ENCODE measurements at regions not wholly inside any gene's neighbourhood (a gene's known extent, or its start where the extent isn't known, plus 50 kb on each side); places are given as distances from the start of the nearest gene placed in this dataset.

- Histone ChIP-seq H3K9me3 (replicated peaks; ENCODE audit: control insufficient read depth, insufficient read depth, low read length) (no peaks in the 10 kb centered on the region), H3K4me3 (replicated peaks in 1 of 3; ENCODE audit: insufficient read depth in 1 of 3, low read depth in 1 of 3, low read length in 3 of 3) (no peak overlapping the region), H3K4me2 (ENCODE audit: insufficient read depth, low read length) (no peak overlapping the region), H3K79me2 (ENCODE audit: control insufficient read depth, insufficient read depth, low read length) (no peaks in the 10 kb centered on the region), H3K36me3 (ENCODE audit: control insufficient read depth in 2 of 2, extremely low read depth in 1 of 2, insufficient read depth in 2 of 2, low read length in 2 of 2) (peaks cover 5 to 27% of the 10 kb centered on the region in 2 experiments), H3K9ac (replicated peaks; ENCODE audit: extremely low read depth, insufficient read depth, low read length) (no peak overlapping the region), H3K4me1 (ENCODE audit: control insufficient read depth, extremely low read depth, insufficient read depth, low read length) (peaks cover 2% of the 10 kb centered on the region), H3K27ac (ENCODE audit: insufficient read depth, low read depth, low read length) (no peak overlapping the region), H2AFZ (ENCODE audit: low read depth, low read length) (no peak overlapping the region), H3K27me3 (ENCODE audit: control insufficient read depth in 2 of 2, insufficient read depth in 2 of 2, low read length in 2 of 2) (no peaks in the 10 kb centered on the region), H4K20me1 (replicated peaks; ENCODE audit: control insufficient read depth, extremely low read depth, insufficient read depth, low read length) (no peaks in the 10 kb centered on the region), H3K9me1 (replicated peaks; ENCODE audit: control insufficient read depth, extremely low read depth, insufficient read depth, low read length) (no peaks in the 10 kb centered on the region)
- intact Hi-C loops (cut with micrococcal nuclease) (no loop called here), dilution Hi-C loops (cut with MboI; ENCODE audit: extremely low pct_ligation_motif_present, low sequenced_read_pairs) (no loop called here)
- TF ChIP-seq FOS (IDR thresholded peaks at IDR 0.05; ENCODE audit: borderline replicate concordance, insufficient read depth, low read length), result no peak
- no peak for TF ChIP-seq POLR2A (IDR thresholded peaks at IDR 0.05; ENCODE audit: low read depth, low read length)
- no peak for TF ChIP-seq CTCF (IDR thresholded peaks at IDR 0.05; ENCODE audit: extremely low read depth in 1 of 2, insufficient read depth in 1 of 2, low read depth in 1 of 2, low read length in 2 of 2)
- TF ChIP-seq POLR2AphosphoS5 (IDR thresholded peaks at IDR 0.05; ENCODE audit: insufficient read depth, low read depth, low read length), result no peak
- no peak for TF ChIP-seq MYC (IDR thresholded peaks at IDR 0.05; ENCODE audit: low read depth, low read length)
- TF ChIP-seq MAX (IDR thresholded peaks at IDR 0.05; ENCODE audit: insufficient read depth, insufficient read length), result no peak
- TF ChIP-seq JUN (IDR thresholded peaks at IDR 0.05; ENCODE audit: borderline replicate concordance, insufficient read depth, insufficient read length, low read depth), result no peak
- no peak for TF ChIP-seq EZH2 (IDR thresholded peaks at IDR 0.05; ENCODE audit: borderline replicate concordance, low read depth, low read length, severe bottlenecking)
- no peak for TF ChIP-seq GATA2 (IDR thresholded peaks at IDR 0.05; ENCODE audit: insufficient read depth, insufficient read length, low read depth, low read length)
- ChIA-PET CTCF (no interaction called here), POLR2A (no interaction called here)
- BruUV-seq (replicated peaks), result no TSS peak
- FAIRE-seq (no peak), DNase-seq (ENCODE audit: low read depth, low spot score) (no peak)
Measured at GRCh38 chr20:3307725-3308124, 68.7 kb upstream of the SLC4A11 start.
